Fibroblast of mammary gland (primary cell): ENCODE measurements at regions not wholly inside any gene's neighbourhood (a gene's known extent, or its start where the extent isn't known, plus 50 kb on each side); places are given as distances from the start of the nearest gene placed in this dataset.
A peak's percentile ranks its signal among the peaks of the same experiment; 100 is the strongest.

Experiments used
- DNase-seq: peaks from one replicate; pipeline ENCODE4 v3.0.0-alpha.2; 2010; ENCODE audit warnings: low read depth
- H3K4me3 ChIP-seq: 2 replicates; pipeline ENCODE4 v1.5.1; 2011; ENCODE audit warnings: low read depth, mild to moderate bottlenecking, low read length, moderate library complexity; ENCODE audit not compliant: control insufficient read depth
- TF ChIP-seq, protein P1 (sequence below): conservative IDR thresholded peaks from 2 replicates; pipeline ENCODE4 v1.5.1; 2011; ENCODE audit warnings: low read depth, low read length, inconsistent platforms; ENCODE audit not compliant: control insufficient read depth, insufficient read depth

DNA sequence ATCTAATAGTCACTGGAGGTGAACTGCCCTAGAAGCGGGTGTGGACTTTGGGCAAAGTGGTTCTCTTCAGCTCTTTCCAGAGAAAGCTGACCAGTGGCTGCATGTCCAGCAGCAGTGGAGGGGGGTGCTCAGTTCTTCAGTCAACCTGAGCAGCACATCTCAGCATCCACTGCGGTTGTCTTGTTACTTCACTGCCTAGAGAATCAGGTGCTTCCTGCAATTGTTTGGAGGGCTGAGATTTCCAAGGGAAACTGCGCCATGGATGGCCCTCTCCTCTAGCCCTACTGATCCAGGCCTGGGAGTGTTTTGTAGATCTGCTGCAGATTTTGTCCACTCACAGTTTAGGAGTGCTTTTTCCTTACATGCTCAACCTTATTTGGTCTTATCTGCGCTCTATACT is 65.6 kb upstream of the CFAP161 start:
- TF ChIP-seq, protein P1, sequence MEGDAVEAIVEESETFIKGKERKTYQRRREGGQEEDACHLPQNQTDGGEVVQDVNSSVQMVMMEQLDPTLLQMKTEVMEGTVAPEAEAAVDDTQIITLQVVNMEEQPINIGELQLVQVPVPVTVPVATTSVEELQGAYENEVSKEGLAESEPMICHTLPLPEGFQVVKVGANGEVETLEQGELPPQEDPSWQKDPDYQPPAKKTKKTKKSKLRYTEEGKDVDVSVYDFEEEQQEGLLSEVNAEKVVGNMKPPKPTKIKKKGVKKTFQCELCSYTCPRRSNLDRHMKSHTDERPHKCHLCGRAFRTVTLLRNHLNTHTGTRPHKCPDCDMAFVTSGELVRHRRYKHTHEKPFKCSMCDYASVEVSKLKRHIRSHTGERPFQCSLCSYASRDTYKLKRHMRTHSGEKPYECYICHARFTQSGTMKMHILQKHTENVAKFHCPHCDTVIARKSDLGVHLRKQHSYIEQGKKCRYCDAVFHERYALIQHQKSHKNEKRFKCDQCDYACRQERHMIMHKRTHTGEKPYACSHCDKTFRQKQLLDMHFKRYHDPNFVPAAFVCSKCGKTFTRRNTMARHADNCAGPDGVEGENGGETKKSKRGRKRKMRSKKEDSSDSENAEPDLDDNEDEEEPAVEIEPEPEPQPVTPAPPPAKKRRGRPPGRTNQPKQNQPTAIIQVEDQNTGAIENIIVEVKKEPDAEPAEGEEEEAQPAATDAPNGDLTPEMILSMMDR: no peak
- no peak overlapping the region for H3K4me3 ChIP-seq
- no peak for DNase-seq

DNA sequence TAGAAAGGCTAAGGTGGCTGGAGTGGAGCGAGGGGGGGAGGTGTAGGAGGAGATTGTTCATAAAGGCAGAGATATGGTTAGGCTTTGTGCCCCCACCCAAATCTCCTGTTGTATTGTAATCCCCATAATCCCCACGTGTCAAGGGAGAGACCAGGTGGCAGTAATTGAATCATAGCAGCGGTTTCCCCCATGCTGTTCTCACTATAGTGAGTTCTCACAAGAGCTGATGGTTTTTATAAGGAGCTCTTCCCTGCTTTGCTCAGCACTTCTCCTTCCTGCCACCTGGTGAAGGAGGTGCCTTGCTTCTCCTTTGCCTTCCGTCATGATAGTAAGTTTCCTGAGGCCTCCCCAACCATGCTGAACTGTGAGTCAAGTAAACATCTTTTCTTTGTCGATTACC is 64.7 kb upstream of the CFAP161 start:
- TF ChIP-seq, protein P1: no peak
- no peak overlapping the region for H3K4me3 ChIP-seq
- no peak for DNase-seq

DNA sequence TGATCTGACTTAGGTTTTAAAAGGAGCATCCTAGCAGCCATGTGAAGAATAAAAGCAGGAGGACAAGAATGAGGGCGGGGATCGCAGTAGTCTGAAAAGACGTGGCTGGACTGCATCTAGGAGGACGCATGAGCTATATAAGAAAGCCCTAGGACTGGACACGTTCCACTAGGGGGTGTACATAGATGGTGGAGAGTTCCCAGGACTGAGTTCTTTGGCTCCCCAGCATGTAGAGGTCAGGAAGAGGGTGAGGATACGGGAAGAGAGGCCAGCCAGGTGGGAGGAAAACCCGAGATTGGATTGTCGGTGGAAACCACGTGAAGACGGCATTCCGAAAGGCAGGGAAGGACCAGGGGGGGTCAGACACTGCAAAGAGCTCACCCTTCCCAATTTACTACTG is 64.2 kb upstream of the CFAP161 start:
- TF ChIP-seq, protein P1: no peak
- no peak for DNase-seq
- no peak overlapping the region for H3K4me3 ChIP-seq

DNA sequence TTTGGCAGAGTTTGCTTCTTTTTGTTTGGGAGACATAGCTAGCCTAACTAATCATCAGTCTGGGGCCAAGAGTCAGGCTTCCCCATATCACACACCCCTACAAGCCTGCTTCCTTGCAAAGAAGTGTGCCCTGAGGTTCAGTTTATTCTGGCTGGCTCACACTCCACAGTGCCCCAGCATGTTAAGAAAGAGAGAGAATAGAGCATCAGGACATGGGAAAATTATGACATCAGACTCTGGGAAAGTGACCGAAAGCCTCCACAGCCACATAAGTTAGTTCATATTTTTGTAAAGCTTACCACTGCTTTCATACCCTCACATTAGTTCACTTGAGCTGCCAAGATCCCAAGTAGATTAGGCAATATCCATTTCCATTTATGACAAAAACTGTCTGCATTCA is 63.0 kb upstream of the CFAP161 start:
- no peak overlapping the region for H3K4me3 ChIP-seq
- peak; percentile 52 for DNase-seq
- TF ChIP-seq, protein P1: no peak

DNA sequence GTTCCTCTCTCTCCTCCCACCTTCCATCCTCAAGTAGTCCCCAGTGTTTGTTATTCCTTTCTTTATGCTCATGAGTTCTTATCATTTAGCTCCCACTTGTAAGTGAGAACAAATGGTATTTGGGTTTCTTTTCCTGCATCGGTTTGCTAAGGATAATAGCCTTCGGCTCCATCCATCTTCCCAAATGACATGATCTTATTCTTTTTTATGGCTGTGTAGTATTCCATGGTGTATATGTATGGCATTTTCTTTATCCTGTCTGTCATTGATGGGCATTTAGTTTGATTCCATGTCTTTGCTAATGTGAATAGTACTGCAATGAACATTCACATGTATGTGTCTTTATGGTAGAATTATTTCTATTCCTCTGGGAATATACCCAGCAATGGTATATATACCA is 62.4 kb upstream of the CFAP161 start:
- TF ChIP-seq, protein P1: no peak
- DNase-seq: no peak
- H3K4me3 ChIP-seq: no peak overlapping the region

DNA sequence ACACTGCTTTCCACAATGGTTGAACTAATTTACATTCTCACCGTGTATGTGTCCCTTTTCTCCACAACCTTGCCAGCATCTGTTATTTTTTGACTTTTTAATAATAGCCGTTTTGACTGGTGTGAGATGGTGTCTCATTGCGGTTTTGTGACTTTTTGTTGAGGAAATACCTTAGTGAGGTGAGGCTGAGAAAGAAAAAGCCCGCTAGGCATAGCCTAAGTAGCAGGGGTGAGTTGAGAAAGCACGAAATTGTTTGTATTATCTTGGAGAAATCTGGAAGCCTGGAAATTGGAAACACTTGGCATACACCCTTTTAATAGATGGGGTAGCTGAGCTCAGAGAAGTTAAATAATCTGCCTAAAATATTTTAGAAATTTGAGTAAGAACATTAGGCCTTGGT is 61.5 kb upstream of the CFAP161 start:
- H3K4me3 ChIP-seq: no peak overlapping the region
- DNase-seq: no peak
- TF ChIP-seq, protein P1: no peak

DNA sequence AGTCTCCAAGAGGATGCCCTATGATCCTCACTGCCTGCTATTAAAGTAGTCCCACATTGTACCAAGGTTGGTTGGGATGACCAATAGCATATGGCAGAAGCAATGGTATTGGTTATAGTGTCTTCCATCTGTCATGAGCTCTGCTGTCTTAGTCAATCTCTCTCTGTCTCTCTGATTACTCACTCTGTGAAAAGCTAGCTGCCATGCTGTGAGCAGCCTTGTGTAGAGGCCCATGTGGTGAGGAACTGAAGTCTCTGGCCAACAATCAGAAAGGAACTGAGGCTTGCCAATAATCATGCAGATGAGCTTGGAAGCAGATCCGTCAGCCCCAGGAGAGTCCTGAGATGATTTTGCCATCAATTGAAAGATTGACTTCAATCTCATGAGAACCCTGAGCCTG is 60.3 kb upstream of the CFAP161 start:
- no peak overlapping the region for H3K4me3 ChIP-seq
- DNase-seq: peak; percentile 55
- TF ChIP-seq, protein P1: no peak
